NCI-H1105 treated with DMSO at 0.1 percent for 48 hours (cell line): ENCODE measurements at regions not wholly inside any gene's neighbourhood (a gene's known extent, or its start where the extent isn't known, plus 50 kb on each side); places are given as distances from the start of the nearest gene placed in this dataset.
"Not testable (repeated sequence)": the region's sequence is repeated elsewhere in the genome, so short reads cannot be mapped to it uniquely, and the experiment has no call there.

Experiments
- DNase-seq: peaks from one replicate; lab custom pipeline; 2025; lab: John Stamatoyannopoulos, UW

GRCh38 chr16:11414815-11415775 is 69.8 kb downstream of the RMI2 start:
- DNase-seq: no peak

DNA sequence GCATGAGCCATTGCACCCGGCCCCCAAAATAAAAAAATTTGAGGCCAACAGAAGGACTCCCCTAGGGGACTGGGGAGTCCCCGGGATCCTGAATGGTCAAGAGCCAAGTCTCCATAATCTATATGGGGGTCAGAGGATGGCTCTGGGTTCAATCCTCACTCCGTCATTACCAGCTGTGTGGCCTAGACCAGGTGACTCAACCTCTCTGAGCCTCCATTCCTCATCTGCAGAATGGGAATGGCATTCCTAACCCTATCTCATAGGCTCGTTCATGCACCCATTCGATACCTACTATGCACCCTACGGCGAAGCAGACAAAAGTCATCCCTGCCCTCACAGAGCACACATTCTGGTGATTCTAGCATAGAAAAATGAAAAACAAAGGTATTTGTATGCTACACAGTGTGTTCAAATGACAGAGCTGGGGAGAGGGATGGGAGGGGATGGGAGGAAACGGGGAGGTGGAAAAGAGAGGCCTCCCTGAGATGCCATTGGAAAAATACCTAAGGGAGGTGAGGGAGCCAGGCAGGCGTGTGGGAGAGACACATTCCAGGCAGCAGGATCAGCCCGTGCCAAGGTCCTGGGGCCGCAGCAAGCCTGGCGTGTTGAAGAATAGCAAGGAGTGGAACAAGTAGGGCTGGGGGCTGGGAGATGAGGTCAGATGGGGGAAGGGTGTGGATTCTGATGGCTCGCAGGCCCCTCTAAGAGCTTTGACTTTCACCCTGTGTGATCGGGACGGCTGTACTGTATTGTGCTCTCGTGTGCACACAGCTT is 71.2 kb downstream of the RMI2 start:
- DNase-seq: no peak

DNA sequence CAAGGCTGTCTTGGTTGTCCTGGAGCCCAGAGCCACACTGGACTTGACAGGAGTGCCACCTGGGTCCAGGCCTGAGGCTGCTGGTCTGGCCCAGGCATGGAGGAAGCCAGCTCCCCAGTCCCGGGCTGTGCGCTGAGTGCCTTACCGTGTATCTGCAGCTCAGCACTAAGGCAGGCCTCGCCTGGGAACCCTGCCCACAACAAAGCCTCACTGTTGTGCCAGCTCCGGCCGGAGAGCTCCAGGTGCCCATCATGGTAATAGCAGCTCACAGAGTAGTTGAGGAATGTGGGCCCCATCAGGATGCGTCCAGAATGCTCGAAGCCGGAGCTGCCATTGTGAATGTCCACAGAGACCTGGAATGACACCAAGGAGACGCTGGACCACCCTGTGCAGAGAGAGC is 72.2 kb downstream of the RMI2 start:
- DNase-seq: no peak

- DNase-seq: no peak
These were observed 73.2 kb downstream of the RMI2 start for GRCh38 chr16:11418506-11418905.

DNA sequence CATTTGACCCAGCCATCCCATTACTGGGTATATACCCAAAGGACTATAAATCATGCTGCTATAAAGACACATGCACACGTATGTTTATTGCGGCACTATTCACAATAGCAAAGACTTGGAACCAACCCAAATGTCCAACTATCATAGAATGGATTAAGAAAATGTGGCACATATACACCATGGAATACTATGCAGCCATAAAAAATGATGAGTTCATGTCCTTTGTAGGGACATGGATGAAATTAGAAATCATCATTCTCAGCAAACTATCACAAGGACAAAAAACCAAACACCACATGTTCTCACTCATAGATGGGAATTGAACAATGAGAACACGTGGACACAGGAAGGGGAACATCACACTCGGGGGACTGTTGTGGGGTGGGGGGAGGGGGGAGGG is 74.8 kb downstream of the RMI2 start:
- DNase-seq: not testable (repeated sequence)

DNA sequence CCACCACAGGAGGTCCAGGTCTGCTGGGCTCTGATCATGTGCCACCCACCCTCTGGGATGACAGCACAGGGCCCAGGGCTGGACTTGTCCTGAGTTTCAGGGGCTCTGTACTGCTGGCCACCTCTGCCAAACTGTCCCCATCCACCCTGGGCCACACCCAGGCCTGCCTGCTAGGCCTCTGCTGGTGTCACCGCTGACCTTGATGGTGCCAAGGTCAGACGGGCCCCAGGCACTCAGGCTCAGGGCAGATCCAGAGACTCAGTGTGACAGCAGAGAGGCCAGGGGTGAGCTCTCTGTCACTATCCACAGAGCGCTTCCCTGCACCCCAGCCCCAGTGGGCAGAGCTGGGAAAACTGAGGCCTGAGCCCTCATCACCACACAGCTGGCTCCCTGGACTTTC is 75.6 kb downstream of the RMI2 start:
- no peak for DNase-seq

DNA sequence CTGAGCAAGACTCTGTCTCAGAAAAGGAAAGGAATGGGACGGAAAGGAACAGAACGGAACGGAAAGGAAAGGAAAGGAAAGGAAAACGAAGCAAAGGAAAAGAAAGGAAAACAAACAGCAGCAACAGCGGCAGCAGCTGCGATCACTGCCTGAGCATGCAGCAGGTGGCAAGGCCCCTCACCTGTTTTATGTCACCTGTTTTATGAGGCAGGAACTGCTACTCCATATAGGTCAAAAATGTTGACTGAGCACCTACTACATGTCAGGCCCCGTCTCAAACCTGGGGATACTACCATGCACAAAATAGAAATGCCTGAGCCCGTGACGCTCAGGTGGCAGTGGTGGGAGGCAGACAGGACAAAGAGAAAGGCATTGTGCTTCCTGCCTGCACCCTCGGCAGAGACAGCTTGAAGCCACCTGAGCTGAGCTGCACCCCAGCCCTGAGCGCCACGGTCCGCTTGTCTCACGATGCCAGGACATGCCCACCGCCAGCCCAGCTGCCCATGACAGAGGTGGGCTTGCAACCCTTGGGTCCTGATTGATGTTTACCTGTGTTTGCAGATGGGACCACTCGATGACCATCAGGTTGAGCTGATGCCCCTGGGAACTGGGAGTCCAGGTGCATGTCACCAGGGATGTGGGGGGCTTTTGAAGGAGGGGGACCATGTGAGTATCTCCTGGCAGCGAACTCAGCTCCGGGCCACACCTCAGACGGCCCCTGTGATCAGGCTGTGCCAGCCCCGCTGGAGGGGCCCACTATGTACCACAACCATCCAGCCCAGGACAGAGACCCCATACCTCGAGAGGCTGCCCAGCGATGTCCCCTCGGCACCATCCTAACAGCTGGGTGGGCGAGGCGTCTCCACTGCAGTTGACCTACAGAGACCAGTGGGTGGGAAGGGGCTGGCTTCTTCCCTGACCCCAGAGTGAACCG is 77.4 kb downstream of the RMI2 start:
- DNase-seq: no peak

DNA sequence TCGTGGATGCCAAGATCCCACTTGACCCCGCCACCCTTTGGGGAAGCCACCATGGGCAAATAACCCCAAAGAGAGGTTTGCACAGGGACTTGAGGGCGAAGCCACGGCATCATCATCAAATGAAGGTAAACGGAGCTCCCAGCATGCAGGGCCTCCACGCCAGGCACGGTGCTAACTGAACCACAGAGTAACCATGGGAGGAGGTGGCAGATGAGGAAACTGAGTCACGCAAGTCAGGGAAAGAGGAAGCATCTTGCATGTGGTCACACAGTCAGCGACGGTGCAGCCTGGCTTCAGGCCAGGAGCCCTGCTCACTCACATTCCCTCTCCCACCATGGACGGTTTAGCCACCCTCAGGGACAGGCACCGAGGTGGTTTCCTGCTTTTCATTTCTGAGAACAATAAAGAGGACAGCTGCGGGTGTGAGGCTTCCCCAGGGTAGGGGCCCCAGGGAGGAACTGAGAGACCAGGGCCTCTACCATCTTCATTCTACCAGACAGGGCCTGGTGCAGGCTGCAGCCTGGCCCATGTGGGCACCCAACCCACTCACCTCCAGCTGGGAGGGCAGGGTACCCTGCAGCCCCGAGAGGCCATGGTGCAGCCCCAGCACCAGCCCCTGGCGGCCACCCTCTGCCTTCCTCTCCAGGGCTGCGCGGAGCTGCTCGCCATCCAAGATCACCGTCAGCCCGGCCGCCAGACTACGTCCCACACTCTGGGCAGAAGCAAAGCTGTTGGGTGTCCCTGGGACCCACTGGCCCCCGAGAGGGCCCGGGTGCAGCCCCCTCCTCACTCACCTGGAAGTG is 78.3 kb downstream of the RMI2 start:
- no peak for DNase-seq

- DNase-seq: no peak
These were observed 78.8 kb downstream of the RMI2 start for GRCh38 chr16:11424118-11424460.

DNA sequence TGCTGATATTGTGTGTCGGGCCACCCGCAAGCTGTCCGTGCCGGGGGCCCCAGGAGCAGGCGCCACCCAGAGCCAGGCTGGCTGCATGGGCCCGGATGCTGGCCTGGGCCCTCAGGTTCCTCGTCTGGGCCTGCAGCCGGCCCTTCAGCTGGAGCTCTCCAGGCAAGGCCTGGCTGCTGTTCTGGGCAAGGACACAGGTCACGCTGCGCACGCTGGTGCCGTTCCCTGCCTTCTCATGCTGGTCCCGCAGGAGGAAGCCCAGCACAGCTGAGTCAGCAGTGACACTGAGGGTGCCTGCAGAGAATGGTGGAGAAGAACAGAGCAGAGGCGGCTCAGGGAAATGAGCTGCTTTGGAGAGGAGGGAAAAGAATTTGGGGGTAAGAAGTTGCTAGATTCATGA is 79.9 kb downstream of the RMI2 start:
- DNase-seq: no peak

GRCh38 chr16:11428623-11428953 is 83.3 kb downstream of the RMI2 start:
- DNase-seq: no peak

- no peak for DNase-seq
These were observed 83.9 kb downstream of the RMI2 start for GRCh38 chr16:11429123-11429522.

- DNase-seq: no peak
These were observed 84.6 kb downstream of the RMI2 start for GRCh38 chr16:11429823-11430222.

DNA sequence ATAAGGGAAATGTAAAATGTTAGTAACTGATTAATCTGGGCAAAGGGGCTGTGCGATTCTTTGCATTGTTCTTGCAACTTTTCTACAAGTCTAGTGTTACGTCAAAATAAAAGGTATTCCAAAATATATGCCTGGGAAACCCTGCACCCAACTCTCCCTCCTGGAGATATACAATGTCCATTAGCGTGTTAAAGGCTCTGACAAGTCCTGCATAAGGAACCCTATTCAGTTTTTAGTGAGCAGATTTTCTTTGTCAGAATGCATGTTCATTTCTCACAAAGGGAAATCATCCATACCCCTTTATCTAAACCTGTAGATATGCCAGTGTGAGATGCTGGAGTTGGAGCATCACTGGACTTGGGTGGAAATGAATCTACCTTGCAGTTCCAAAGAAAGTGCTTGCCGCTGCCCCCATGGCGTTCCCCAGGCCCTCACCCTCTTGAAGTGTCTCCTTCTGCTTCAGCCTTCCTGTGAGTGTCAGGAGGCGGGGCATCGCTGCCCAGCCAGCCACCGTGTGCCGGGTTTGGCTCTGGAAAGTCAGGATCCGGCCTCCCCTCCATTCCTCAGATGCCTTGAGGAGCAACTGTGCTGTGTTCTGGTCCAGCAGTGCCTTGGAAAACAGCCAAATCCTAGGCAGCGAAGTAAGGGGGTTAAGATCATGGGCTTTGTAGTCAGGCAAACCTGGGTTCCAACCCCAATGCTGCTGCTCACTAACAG is 85.5 kb downstream of the RMI2 start:
- no peak for DNase-seq

DNA sequence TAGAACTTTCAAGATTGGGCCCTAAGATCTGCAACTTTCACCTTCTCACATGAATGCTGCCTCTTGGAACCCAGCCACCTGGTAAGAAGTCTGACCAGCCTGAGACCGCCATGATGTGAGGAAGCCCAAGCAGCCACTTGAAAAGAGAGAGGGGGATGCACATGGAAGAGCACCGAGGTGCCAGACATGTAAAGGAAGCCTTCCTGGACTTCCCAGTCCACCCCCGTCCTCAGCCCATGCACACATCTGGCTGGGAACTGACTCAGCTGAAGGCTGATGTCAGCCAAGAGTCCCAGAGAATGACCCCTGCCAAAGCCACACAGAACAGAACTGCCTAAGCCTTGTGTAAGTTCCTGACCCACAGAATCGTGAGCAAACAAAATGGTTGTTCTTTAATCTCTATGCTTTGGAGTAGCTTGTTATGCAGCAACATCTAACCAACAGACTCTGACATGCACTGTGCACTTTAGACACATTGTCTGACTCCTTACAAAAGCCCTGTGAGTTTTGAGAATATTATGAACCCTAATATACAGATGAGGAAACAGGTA is 86.7 kb downstream of the RMI2 start:
- DNase-seq: no peak

DNA sequence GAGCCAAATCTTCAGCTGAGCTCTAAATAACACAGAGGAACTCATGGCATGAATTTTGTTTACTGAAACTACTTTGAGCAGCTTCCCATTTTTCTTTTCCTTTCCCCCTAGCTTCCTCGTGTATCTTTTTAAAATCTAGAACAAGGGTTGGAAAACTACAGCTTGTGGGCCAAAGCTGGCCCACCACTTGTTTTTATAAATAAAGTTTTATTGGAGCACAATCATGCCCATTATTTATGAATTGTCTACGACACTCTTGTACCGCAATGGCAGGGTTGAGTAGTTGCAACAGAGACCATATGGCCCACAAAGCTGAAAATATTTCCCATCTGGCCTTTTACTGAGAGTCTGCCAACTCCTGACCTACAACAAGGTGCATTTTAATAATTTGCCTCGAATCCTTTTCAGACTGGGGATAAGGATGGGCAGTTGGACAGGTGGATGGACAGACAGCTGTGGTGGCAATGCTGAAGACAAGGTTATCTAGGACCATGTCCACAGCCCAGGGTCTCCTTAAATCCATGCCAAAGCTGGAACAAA is 87.7 kb downstream of the RMI2 start:
- no peak for DNase-seq

DNA sequence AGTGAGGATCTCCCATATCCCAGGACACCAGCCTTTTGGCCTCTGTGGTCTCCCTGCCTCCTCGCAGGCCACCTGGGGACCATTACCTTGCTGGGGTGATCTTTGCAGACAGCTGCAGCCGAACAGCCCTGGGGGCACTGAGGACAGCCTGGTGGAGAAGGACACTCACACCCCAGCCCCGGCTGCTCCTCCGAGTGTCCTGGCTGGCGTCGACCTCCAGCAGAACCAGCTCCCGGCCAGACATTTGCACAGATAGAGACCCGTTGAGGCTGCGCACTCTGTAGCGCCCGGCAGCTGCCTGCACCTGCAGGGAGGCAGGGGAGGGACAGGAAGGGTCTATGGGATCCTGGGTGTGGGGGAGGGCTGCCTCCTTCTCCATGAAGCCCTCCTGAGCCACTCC is 90.3 kb downstream of the RMI2 start:
- no peak for DNase-seq

DNA sequence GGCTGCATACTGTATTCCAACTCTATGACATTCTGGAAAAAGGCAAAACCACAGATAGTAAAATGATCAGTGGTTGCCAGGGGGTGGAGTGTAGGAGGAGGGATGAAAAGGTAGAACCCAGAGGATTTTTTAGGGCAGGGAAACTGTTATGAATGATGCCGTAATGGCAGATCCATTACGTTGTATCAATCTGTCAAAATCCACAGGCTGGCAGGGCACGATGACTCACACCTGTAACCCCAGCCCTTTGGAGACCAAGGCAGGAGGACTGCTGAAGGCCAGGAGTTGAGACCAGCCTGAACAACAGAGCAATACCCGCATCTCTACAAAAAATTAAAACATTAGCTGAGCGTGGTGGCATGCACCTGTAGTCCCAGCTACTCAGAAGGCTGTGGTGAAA is 91.8 kb downstream of the RMI2 start:
- no peak for DNase-seq

GRCh38 chr16:11439790-11440656 is 94.8 kb downstream of the RMI2 start:
- DNase-seq: no peak
